Naive thymus-derived CD8-positive, alpha-beta T cell (primary cell): ENCODE measurements at regions not wholly inside any gene's neighbourhood (a gene's known extent, or its start where the extent isn't known, plus 50 kb on each side); places are given as distances from the start of the nearest gene placed in this dataset.

Source experiments
- ATAC-seq, 2 donors: fragments of 150-1000 bp; cut with Tn5 transposase in 1 of 2; sonication (Bioruptor Pico), chemical (Tn5 transposase) in 1 of 2; 1 replicate in 1 of 2; 2 replicates in 1 of 2; pipeline ENCODE4 v1.10.0; 2021; ENCODE audit warnings: mild to moderate bottlenecking in 2 of 2, moderate library complexity in 2 of 2
- POLR2A ChIA-PET: fragments of 350-600 bp; sonication (Branson Sonifier 250); formaldehyde crosslinking; loops from one replicate; lab custom pipeline; 2021; ENCODE audit warnings: antibody characterized with exemption; lab: Charles Lee
- DNase-seq, 10 donors: peaks; one replicate each; pipeline versions ENCODE4 v3.0.0 to v3.0.0-alpha.2; 2020 to 2022
- H3K27ac Mint-ChIP-seq, 10 donors: one replicate each; pipeline ENCODE4 v1.8.0; 2020 to 2022; ENCODE audit warnings: mild to moderate bottlenecking in 10 of 10, mixed read lengths in 10 of 10, moderate library complexity in 4 of 10, inconsistent platforms in 1 of 10
- H3K27me3 Mint-ChIP-seq, 5 donors: one replicate each; pipeline ENCODE4 v1.8.0; 2021 to 2022; ENCODE audit warnings: mixed read lengths in 5 of 5
- H3K36me3 Mint-ChIP-seq, 3 donors: one replicate each; pipeline ENCODE4 v1.8.0; 2020 to 2022; ENCODE audit warnings: mixed read lengths in 3 of 3, mild to moderate bottlenecking in 2 of 3, inconsistent platforms in 1 of 3
- H3K4me1 Mint-ChIP-seq, 4 donors: one replicate each; pipeline ENCODE4 v1.8.0; 2021 to 2022; ENCODE audit warnings: mixed read lengths in 4 of 4
- H3K4me3 Mint-ChIP-seq, 10 donors: one replicate each; pipeline ENCODE4 v1.8.0; 2020 to 2022; ENCODE audit warnings: mild to moderate bottlenecking in 10 of 10, mixed read lengths in 10 of 10, moderate library complexity in 6 of 10, inconsistent platforms in 1 of 10
- H3K9me3 Mint-ChIP-seq, 9 donors: one replicate each; pipeline ENCODE4 v1.8.0; 2020 to 2022; ENCODE audit warnings: mixed read lengths in 9 of 9, mild to moderate bottlenecking in 3 of 9, inconsistent platforms in 1 of 9, moderate library complexity in 1 of 9

GRCh38 chr1:88145752-88146151, 538.3 kb upstream of the PKN2 start:
- H3K27ac Mint-ChIP-seq = no peak overlapping the region
- peaks cover 5 to 27% (median 12%) of the 10 kb centered on the region in 5 donors for H3K27me3 Mint-ChIP-seq
- no peak for DNase-seq
- POLR2A ChIA-PET = no interaction called here
- H3K4me3 Mint-ChIP-seq = no peak overlapping the region
- no peak for ATAC-seq
- H3K9me3 Mint-ChIP-seq = no peaks in the 10 kb centered on the region
- H3K36me3 Mint-ChIP-seq = no peaks in the 10 kb centered on the region
- H3K4me1 Mint-ChIP-seq = peaks cover 0 to 6% (median 1%) of the 10 kb centered on the region in 4 donors

GRCh38 chr1:88149686-88150085, 534.4 kb upstream of the PKN2 start:
- Mint-ChIP-seq H3K4me1 (no peaks in the 10 kb centered on the region), H3K36me3 (no peaks in the 10 kb centered on the region), H3K27me3 (peaks cover 5 to 26% (median 11%) of the 10 kb centered on the region in 5 donors), H3K4me3 (no peak overlapping the region), H3K9me3 (no peaks in the 10 kb centered on the region), H3K27ac (no peak overlapping the region)
- DNase-seq (no peak), ATAC-seq (no peak)
- POLR2A ChIA-PET = no interaction called here

- Mint-ChIP-seq H3K4me3 (no peak overlapping the region), H3K4me1 (no peaks in the 10 kb centered on the region), H3K9me3 (no peaks in the 10 kb centered on the region), H3K27me3 (peaks cover 5 to 20% (median 7%) of the 10 kb centered on the region in 5 donors), H3K27ac (no peak overlapping the region), H3K36me3 (no peaks in the 10 kb centered on the region)
- POLR2A ChIA-PET = no interaction called here
- DNase-seq = no peak
- no peak for ATAC-seq
These were observed 533.7 kb upstream of the PKN2 start for GRCh38 chr1:88150330-88150729.

DNA sequence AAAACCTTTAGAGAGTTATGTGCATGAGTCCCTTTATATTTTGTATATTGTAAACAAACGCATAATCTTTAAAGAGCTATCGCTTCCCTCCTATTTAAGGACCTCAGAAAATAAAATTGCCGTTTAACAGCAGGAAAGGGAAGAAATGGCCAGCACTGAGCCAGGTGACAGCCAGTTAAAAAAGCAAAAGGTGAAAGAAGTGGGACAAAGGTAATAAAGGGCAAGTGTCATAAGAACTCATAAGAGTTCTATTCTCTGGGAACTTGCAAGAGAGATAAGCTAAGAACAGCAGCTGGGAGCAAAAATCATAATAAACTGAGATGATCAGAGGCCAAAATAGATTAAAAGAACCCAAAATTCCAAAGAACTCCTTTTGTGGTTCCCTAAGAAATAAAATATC, 520.9 kb upstream of the PKN2 start:
- Mint-ChIP-seq H3K36me3 (no peaks in the 10 kb centered on the region), H3K4me1 (no peaks in the 10 kb centered on the region), H3K27me3 (peaks cover 2 to 20% (median 8%) of the 10 kb centered on the region in 5 donors), H3K27ac (no peak overlapping the region), H3K4me3 (no peak overlapping the region), H3K9me3 (no peaks in the 10 kb centered on the region)
- POLR2A ChIA-PET = no interaction called here
- ATAC-seq (no peak), DNase-seq (no peak)

- no peak for ATAC-seq
These were observed 515.9 kb upstream of the PKN2 start for GRCh38 chr1:88168126-88168525.

GRCh38 chr1:88169139-88169538, 514.9 kb upstream of the PKN2 start:
- H3K36me3 Mint-ChIP-seq = no peaks in the 10 kb centered on the region
- H3K4me3 Mint-ChIP-seq = no peak overlapping the region
- DNase-seq = no peak
- no peak for ATAC-seq
- no peaks in the 10 kb centered on the region for H3K4me1 Mint-ChIP-seq
- no peak overlapping the region for H3K27ac Mint-ChIP-seq
- peaks cover under 1 to 14% (median 4%) of the 10 kb centered on the region in 5 donors for H3K27me3 Mint-ChIP-seq
- H3K9me3 Mint-ChIP-seq = no peaks in the 10 kb centered on the region
- POLR2A ChIA-PET = no interaction called here

More at GRCh38 chr1:88168126-88168525, 515.9 kb upstream of the PKN2 start:
- no peaks in the 10 kb centered on the region for H3K36me3 Mint-ChIP-seq
- H3K9me3 Mint-ChIP-seq = no peaks in the 10 kb centered on the region
- H3K27ac Mint-ChIP-seq = no peak overlapping the region
- no peak for DNase-seq
- no peaks in the 10 kb centered on the region for H3K4me1 Mint-ChIP-seq
- peaks cover 4 to 17% (median 10%) of the 10 kb centered on the region in 5 donors for H3K27me3 Mint-ChIP-seq
- no peak overlapping the region for H3K4me3 Mint-ChIP-seq
- POLR2A ChIA-PET = no interaction called here

DNA sequence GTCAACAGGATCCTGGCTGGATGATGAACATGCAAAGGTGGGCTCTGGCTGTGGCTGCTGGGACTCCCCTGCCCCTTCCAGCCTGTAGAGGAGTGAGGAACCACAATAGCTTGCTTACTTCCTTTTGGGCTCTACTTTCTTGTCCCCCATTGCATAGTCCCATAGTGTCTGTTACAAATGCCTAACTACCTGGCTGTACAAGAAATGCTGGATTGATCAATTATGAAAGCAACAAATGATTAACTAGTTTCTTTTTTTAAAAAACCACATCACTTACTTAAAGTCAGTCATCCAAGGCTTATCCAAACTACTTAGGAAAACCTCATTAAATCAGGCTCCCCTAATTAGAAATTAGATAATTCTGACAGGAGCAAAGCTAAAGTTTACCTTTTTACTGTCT, 514.1 kb upstream of the PKN2 start:
- H3K4me3 Mint-ChIP-seq = no peak overlapping the region
- DNase-seq = no peak
- ATAC-seq = no peak
- no peaks in the 10 kb centered on the region for H3K4me1 Mint-ChIP-seq
- H3K27ac Mint-ChIP-seq = no peak overlapping the region
- no peaks in the 10 kb centered on the region for H3K36me3 Mint-ChIP-seq
- no peaks in the 10 kb centered on the region for H3K9me3 Mint-ChIP-seq
- POLR2A ChIA-PET = no interaction called here
- peaks cover 0 to 14% (median 4%) of the 10 kb centered on the region in 5 donors for H3K27me3 Mint-ChIP-seq

- no peak for DNase-seq
- Mint-ChIP-seq H3K4me3 (no peak overlapping the region), H3K4me1 (no peaks in the 10 kb centered on the region), H3K27me3 (peaks cover 4 to 17% (median 6%) of the 10 kb centered on the region in 5 donors), H3K27ac (no peak overlapping the region), H3K36me3 (no peaks in the 10 kb centered on the region), H3K9me3 (no peaks in the 10 kb centered on the region)
- POLR2A ChIA-PET = no interaction called here
- no peak for ATAC-seq
These were observed 508.9 kb upstream of the PKN2 start for GRCh38 chr1:88175120-88175630.

DNA sequence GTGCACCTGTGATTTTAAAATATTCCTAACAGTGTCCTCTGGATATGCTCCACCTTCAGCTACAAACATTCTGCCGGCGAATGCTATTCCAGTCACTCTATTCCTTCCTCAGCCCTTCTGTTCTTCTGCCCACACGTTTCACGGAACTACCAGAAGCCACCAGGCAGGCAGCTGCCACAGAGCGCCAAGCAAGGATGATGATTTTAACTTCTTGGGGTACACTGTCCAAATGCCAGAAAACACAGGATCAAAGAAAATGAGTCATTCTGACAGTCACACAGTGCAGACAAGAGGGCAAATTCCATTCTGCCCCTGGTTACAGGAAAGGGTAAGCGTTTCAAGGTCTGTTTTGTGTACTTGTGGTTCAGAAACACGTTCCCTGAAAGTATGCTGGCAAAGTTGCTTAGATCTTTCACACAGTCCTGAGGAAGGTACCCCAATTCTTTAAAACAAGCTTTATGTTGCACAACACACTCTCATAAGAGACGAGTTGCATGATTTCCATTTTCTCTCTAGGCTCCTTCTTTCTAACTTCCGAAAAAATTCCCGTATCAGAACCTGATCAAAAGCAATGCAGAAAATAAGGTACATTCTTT, 508.3 kb upstream of the PKN2 start:
- DNase-seq = no peak
- Mint-ChIP-seq H3K27me3 (peaks cover 4 to 17% (median 6%) of the 10 kb centered on the region in 5 donors), H3K4me3 (no peak overlapping the region), H3K36me3 (no peaks in the 10 kb centered on the region), H3K4me1 (no peaks in the 10 kb centered on the region), H3K9me3 (no peaks in the 10 kb centered on the region), H3K27ac (no peak overlapping the region)
- no peak for ATAC-seq
- POLR2A ChIA-PET = no interaction called here

DNA sequence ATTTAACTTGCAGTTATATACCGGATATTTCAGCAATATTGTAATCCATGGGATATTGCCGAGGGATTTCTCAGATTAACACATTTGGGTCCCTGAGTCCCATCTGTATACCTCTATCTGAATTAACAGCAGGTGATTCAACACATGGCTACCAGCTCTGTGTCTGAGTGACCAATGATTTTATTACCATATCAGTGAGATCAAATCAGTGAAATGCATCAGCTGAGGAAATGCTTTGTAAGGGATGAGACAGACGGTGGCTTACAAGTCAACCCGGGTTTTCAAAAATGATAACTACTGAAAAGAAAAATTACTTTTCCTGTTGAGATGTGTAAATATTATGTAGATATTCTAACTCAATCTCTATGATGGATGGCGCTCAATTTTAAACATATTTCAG, 504.1 kb upstream of the PKN2 start:
- POLR2A ChIA-PET = no interaction called here
- Mint-ChIP-seq H3K27me3 (peaks cover 0 to 31% (median 2%) of the 10 kb centered on the region in 5 donors), H3K4me3 (no peak overlapping the region), H3K4me1 (no peaks in the 10 kb centered on the region), H3K27ac (no peak overlapping the region), H3K9me3 (no peaks in the 10 kb centered on the region), H3K36me3 (no peaks in the 10 kb centered on the region)
- ATAC-seq (no peak), DNase-seq (no peak)

- H3K27ac Mint-ChIP-seq = no peak overlapping the region
- POLR2A ChIA-PET = no interaction called here
- ATAC-seq (peak; percentile 75 to 79), DNase-seq (peak; percentile 12 to 68 (median 35))
- no peaks in the 10 kb centered on the region for H3K4me1 Mint-ChIP-seq
- H3K36me3 Mint-ChIP-seq = no peaks in the 10 kb centered on the region
- no peaks in the 10 kb centered on the region for H3K9me3 Mint-ChIP-seq
- no peak overlapping the region for H3K4me3 Mint-ChIP-seq
- H3K27me3 Mint-ChIP-seq = peaks cover 0 to 34% (median 2%) of the 10 kb centered on the region in 5 donors
These were observed 503.5 kb upstream of the PKN2 start for GRCh38 chr1:88180449-88181108.

GRCh38 chr1:88186911-88187310, 497.2 kb upstream of the PKN2 start:
- H3K36me3 Mint-ChIP-seq = no peaks in the 10 kb centered on the region
- peaks cover 0 to 35% (median 6%) of the 10 kb centered on the region in 5 donors for H3K27me3 Mint-ChIP-seq
- H3K4me3 Mint-ChIP-seq = no peak overlapping the region
- DNase-seq = no peak
- peaks cover 0 to 26% (median 0%) of the 10 kb centered on the region in 4 donors for H3K4me1 Mint-ChIP-seq
- ATAC-seq = no peak
- no peak overlapping the region for H3K27ac Mint-ChIP-seq
- H3K9me3 Mint-ChIP-seq = no peaks in the 10 kb centered on the region
- POLR2A ChIA-PET = no interaction called here

- Mint-ChIP-seq H3K36me3 (no peaks in the 10 kb centered on the region), H3K4me1 (peaks cover 0 to 36% (median 0%) of the 10 kb centered on the region in 4 donors), H3K4me3 (no peak overlapping the region), H3K27ac (no peak overlapping the region), H3K27me3 (peaks cover 2 to 46% (median 6%) of the 10 kb centered on the region in 5 donors), H3K9me3 (no peaks in the 10 kb centered on the region)
- ATAC-seq (no peak), DNase-seq (no peak)
- POLR2A ChIA-PET = no interaction called here
These were observed 496.0 kb upstream of the PKN2 start for GRCh38 chr1:88188038-88188437.
